NCI-H345 treated with DMSO at 0.1 percent for 48 hours (cell line): ENCODE measurements at regions not wholly inside any gene's neighbourhood (a gene's known extent, or its start where the extent isn't known, plus 50 kb on each side); places are given as distances from the start of the nearest gene placed in this dataset.

Experiments used
- DNase-seq: peaks from one replicate; lab custom pipeline; 2025; ENCODE audit not compliant: unreplicated experiment; lab: John Stamatoyannopoulos, UW

- DNase-seq = no peak
These were observed 227.5 kb upstream of the STARD13 start for GRCh38 chr13:33512880-33513554.

DNA sequence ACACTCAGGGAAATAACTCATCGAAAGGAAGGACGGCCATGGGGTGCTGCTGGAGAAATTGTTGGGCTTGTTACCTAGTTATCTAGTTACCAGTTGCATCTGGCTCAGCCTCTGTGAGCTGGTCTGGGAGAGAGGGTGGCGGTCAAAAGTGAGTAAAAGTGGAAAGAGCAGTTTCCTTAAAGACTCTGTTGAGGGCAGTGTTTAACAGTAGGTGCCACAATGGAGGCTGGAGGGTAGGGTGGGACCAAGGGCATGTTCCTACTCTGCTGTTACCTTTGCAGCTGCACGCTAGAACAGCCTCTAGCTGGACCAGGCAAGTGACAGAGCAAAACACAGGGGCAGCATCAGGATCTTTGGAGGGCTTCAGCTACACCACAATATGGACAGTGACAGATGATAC lies 228.8 kb upstream of the STARD13 start:
- DNase-seq = no peak

DNA sequence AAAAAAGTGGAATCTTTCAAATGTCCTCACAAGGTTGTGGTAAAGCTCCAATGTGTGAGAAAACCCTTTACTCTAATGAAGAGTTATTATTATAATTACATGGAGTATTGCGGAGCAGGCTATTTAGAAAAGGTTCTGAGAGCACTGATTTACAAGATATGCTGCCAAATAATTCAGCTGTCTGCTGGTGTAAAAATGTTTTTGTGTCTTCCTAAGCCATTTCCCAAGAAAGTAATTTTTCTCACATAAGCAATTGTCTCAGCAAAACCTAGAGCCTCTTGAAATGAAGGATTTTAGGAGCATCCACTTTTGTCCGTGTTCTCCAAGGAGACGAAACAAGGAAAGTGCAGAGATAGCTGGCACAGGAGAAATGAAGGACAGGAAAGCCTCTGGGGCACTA lies 229.6 kb upstream of the STARD13 start:
- DNase-seq = no peak

GRCh38 chr13:33518452-33518851 lies 232.9 kb upstream of the STARD13 start:
- no peak for DNase-seq

DNA sequence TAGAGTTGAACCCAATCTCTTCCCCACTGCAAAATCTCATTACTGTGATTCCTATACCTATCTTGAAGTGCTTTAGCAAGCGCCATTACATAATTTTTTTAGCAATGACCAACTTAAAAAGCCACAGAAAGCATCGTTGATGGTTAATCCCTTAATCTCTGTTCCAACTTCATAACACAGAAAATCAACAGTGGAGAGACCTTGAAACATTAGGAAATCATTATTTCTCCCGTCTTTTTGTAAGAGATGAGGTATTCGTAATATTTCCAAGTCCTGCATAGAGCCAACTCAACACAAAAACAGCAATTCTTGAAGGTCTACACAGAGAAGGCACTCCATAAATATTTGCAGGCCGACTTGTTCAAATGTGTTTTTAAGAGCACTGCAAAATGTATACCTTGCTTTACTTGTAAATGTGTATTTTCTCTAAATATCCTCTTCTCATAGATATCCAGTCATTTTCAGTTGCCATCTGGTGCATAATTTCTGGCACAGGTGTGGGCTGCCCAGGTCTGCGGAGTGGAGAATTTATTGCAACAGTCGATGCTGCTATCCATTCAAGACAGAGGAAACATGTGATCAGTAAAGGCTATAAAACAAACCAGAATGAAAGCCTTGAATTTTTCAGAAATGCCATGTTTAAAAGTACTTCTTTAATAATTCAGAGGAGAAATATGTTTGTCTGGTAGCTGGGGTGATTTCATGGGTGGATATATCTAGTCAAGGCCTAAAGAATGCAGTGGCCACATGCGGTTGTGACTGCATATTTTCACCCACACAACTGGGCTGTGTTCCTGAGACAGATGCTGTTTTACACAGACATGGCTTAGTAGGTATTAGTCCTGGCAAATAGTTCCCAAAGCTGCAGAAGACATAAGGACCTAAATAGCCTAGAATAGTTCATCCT lies 234.3 kb upstream of the STARD13 start:
- DNase-seq = no peak

- no peak for DNase-seq
These were observed 234.9 kb upstream of the STARD13 start for GRCh38 chr13:33520468-33520839.

DNA sequence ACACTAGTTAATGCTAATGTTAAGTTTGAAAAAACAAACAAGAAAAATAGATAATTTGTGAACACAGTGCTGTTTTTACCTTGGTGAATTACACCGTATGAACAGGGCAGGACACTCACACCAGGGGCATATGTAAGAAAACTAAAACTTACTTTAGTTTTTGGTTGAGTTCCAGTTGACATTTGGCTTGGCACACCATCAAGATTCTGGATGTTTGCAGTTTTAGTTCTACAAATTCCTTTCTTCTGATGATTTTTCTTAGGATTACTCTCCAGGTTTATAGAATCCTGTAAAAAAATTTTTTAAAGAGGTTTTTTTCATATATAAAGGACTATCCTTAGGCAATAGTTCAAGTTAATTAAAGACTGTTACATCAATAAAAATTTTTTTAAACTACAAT lies 238.5 kb upstream of the STARD13 start:
- no peak for DNase-seq

DNA sequence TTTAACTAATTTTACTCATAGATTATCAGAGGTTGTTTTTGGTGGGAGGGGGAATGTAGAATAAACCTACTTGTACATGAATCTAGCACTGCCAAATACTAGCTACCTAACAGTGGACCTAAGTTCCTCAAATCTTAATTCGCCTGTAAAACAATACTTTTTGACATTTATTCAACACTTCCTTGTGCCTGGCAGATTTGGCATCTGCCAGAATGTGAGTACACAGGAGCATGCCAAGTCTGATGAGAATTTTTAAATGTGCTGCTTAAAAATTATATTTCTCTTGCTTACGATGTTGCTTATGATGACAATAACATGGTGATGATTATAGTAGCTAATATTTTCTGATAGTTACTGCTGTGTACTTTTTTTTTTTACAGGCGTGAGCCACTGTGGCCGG lies 240.2 kb upstream of the STARD13 start:
- no peak for DNase-seq

DNA sequence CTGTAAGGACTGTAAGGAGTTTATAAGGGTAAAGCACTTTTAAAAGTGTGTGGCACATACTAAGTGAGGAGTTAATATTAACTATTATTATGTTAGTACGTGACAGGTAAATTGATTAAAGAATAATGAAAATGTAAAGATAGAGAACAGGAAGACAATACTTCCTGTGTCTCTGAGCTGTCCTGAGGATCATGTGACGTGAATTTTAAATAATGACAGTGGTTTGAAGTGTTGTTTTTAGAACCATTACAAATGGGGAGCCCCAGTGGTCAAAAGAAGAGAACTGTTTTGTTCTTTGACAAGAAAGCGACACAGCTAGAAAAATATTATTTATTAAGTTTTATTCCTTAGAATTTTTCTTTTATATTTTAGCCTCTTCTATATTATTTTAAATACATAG lies 241.2 kb upstream of the STARD13 start:
- no peak for DNase-seq

- no peak for DNase-seq
These were observed 243.3 kb upstream of the STARD13 start for GRCh38 chr13:33528896-33529295.

DNA sequence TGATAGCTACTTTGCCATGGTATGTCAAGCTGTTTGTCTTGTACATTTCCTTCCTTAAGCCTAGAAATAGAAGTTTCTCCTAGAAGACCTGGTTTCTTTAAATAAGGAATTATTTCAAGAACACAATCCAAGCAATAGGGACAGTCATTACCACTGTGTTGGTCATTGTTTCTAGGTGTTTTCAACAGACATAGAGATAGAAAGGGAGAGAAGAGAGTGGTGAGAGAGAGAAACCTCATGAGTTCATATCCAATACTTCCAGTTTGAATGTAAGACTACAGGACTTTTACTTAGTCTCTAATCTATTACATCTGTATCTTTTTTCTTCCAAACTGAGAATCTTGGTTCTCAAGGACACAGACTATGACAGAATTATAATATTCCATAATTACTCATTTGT lies 245.9 kb upstream of the STARD13 start:
- no peak for DNase-seq

DNA sequence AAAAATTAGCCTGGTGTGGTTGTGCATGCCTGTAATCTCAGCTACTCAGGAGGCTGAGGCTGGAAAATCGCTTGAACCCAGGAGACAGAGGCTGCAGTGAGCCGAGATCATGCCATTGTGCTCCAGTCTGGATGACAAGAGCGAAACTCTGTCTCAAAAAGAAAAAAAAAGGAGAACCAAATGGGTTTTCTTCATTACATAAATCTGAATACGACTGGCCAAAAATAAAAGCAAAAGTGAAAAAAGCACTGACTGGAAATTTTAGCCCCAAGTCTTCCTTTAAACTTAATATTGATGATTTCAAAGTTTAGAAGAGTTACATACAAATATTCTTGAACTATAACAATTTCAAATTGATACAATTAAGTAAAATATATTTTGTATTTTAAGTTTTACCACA lies 249.5 kb upstream of the STARD13 start:
- DNase-seq = no peak

- no peak for DNase-seq
These were observed 251.0 kb upstream of the STARD13 start for GRCh38 chr13:33536601-33537000.

GRCh38 chr13:33537026-33537425 lies 251.5 kb upstream of the STARD13 start:
- no peak for DNase-seq

- no peak for DNase-seq
These were observed 252.1 kb upstream of the STARD13 start for GRCh38 chr13:33537676-33538075.

- DNase-seq = no peak
These were observed 255.9 kb upstream of the STARD13 start for GRCh38 chr13:33541456-33541855.

DNA sequence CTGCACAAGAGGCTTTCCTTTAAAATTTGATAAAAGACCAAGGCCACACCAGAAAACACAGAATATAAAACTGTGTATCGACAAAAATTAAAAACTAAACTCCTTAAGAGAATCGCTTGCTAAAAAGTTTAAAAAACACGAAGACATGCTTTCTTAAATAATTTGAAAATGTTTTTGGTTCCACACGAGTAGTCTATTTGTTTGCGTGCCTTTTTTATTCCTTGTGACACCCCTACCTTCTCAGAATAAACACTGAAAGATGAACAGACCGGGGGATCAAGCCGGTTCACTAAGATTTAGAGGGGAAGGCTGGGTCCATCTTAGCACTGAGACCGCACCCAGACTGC lies 256.4 kb upstream of the STARD13 start:
- no peak for DNase-seq

GRCh38 chr13:33542309-33543088 lies 256.9 kb upstream of the STARD13 start:
- DNase-seq = peak; percentile 93

GRCh38 chr13:33543089-33543459 lies 257.5 kb upstream of the STARD13 start:
- no peak for DNase-seq

DNA sequence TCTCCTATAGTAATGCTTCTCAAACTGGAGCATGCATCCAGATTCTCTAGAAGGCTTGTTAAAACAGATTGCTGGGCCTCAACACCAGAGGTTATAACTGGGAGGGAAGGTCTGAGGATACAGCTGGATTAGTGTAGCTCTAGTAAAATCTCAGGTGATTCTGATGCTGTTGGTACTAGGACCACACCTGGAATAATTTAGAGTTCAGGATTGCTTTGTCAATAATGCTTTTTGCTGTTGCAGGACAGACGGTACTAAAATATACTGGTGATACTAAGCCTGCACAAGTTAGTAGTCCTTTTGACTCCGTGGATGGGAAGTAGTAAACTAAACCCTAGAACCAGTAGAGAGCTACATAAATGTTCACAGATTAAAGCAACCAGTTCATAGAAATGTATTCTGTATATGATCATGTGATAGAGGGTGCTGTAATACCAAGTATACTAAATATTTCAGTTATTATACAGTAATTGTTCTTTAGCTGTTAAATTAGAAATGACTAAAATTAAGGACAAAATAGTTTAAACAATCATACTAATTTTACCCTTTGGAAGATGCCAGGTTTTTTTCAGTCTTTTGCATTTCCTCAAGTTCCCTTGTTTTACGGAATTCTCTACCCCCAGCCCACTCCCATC lies 258.2 kb upstream of the STARD13 start:
- peak; percentile 24 for DNase-seq

DNA sequence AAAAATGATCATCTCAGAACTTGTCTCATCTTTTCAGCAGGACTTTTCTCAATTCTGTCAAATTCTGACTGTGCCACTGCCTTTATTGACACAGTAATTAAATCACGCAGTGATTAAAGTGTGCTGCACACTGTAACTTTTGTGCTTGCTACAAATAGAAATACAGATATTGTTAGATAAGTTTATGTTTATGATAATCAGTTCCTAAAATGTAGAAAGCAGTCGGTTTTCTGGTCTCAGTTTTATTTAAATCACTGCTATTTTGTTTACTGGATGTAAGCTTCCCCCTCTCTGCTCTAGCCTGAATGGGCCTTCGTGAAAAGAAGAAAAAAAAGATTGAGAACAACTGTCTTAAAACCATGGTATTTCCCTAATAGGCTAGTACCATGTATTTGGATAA lies 258.8 kb upstream of the STARD13 start:
- DNase-seq = no peak
